SH-SY5Y (cell line): ENCODE measurements at regions not wholly inside any gene's neighbourhood (a gene's known extent, or its start where the extent isn't known, plus 50 kb on each side); places are given as distances from the start of the nearest gene placed in this dataset.

Experiments
- GATA2 ChIP-seq: IDR thresholded peaks from 2 replicates; pipeline ENCODE4 v1.6.1; 2011; ENCODE audit warnings: mild to moderate bottlenecking, low read depth, low read length
- GATA3 ChIP-seq: IDR thresholded peaks from 2 replicates; pipeline ENCODE4 v1.6.1; 2011; ENCODE audit warnings: low read depth, mild to moderate bottlenecking, low read length, moderate library complexity

DNA sequence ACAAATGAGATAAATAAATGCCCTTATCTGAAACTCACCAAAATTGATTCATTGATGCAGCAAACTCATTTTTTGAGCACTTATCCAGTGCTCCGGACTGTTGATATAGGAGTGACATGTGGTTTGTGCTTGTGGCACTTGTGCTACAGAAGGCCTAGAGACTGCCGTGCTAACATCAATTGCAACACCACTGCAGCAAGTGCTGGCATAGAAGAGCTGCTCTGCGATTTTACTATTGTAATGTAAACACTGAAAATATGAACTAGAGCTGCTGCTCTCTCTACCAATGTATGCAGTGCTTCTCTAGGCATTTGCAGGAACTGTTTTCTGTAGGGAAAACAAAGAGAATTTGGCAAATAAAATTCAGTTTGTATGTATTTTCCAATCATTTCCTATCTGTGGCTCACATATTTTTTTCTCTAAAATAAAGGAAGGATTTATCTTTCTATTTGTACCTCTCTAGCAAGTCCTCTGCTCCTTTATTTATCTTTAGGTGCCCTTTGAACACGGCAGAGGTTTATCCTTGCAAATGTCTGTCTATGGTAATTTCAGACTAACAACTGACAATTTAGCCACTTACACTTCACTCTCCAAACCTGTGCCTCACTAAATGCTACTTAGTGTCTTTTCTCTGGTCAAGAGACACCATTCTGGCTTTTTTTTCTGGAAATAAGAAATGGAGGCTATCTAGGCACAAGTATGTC is 409.5 kb upstream of the ADGRL2 start:
- TF ChIP-seq GATA3 (no peak), GATA2 (no peak)

DNA sequence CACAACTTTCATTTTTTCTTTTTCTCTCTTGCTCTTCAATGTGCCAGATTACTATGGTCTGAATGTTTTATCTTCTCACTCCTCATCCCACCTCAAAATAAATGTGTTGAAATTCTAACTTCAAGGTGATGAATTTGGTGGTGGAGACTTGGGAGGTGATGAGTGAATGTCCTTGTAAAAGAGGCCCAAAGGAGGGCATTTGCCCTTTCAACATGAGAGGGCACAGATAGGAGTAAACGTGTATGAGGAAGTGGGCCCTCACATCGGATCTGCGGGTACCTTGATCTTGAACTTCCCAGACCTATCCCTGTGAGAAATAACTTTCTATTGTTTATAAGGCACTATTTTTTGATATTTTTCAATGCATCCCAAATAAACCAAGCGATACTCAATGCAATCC is 412.3 kb upstream of the ADGRL2 start:
- TF ChIP-seq GATA3: no peak
- no peak for TF ChIP-seq GATA2

DNA sequence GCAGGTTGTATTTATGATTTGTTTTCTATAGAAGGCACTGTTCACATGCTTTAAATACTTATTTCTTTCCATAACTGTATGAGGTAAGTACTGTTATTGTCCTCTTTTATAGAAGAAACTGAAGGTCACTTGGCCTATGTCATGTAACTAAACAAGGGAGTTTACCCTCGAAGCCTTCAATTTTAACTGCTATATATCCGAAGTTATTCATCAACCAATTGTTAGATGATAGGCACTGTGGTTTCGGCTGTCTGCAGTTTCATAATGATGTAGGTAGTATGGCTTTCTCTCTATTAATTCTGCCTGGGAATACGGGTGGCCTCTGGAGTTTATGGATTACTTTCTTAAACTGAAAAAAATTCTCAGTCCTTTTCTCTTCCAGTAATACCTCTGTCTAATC is 413.3 kb upstream of the ADGRL2 start:
- TF ChIP-seq GATA3 (no peak), GATA2 (no peak)

DNA sequence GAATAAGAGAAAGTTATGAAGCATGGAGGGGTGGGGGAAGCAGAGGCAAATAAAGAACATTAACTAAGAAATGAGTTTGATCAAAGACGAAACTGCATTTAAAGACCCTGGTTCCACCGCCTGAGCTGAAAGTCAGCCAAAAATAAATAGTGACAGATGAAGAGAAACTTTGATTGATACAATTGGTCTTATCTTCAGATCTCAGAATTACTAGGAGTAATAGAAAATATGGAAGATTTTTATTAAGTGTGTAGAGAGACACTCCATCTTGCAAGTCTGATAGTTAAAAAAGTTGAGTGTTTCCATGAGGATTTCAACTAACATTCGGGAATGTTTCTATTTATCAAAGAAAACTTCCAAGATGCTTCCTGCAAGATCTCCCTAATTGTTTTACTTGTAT is 418.2 kb upstream of the ADGRL2 start:
- TF ChIP-seq GATA3 (no peak), GATA2 (no peak)

DNA sequence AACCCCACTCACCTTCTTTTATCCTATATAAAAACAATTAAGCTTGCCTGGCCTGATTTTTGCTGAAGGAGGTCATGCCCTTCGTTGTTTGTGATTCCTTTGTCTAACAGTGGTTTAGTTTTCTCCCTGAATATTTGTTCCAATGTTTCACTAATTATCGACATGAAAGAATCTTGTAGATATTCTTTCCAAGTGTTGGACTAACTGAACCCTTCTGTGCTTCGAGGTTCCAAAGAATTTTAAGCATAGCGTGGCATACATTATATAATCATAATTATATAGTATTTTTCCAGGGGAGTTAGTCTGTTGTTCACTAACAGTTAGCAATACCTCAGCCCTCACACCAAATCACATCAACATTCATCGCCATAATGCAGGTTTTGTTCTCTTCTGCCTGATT is 418.9 kb upstream of the ADGRL2 start:
- TF ChIP-seq GATA2: no peak
- TF ChIP-seq GATA3: no peak

DNA sequence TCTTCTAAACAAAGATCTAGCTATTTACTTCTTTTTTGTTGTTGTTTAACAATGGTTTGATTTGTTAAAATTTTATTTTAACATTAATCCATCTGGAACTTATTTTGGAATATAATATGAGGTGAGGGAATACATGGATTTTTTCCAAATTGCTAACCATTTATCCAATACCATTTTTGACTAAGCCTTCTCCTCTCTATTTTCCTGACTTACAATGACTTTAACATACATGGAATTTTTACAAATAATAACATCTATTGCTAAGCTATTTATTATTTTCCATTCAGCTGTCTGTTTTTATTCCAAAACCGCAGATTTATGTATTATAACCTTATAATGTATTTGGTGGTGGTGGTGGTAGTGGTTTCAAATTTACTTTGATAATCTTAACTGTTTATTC is 420.3 kb upstream of the ADGRL2 start:
- no peak for TF ChIP-seq GATA3
- no peak for TF ChIP-seq GATA2

DNA sequence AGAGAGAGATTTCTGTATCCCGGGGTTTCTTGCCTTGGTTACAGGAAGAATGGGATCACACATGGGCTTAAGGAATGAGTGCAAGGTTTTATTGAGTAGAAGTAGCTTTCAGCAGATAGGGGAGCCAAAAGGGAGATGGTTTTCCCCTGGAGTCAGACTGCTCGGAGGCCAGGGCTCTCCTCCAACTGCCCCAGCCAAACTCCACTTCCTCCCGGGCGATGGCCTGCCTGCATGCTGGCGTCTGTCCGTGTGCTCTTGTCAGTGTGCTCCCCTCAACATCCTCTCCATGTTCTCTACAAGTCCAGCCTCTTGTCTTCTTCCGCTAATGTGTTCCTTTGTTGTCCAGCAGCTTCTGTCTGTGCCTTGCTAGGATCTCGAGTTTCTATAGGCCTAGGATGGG is 421.3 kb upstream of the ADGRL2 start:
- TF ChIP-seq GATA2 (no peak), GATA3 (no peak)

DNA sequence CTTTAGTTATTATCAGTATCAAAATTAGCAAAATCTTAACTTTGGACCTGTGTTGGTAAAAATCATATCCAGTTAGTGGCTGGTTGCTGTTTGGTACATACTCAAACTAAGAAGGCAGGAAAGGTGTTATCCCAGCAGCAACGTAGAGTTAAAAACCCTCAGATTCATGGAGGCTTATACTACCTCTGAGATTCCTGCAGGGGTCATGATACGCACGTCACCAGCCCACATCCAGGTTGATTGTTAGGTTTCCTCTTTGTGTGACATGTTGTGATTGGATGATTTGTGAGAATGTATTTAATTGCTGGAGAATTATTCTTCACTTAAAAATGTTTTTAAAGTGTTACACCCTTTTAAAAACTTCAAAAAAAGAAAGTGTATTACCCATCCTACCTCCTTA is 423.3 kb upstream of the ADGRL2 start:
- TF ChIP-seq GATA2 (no peak), GATA3 (no peak)

DNA sequence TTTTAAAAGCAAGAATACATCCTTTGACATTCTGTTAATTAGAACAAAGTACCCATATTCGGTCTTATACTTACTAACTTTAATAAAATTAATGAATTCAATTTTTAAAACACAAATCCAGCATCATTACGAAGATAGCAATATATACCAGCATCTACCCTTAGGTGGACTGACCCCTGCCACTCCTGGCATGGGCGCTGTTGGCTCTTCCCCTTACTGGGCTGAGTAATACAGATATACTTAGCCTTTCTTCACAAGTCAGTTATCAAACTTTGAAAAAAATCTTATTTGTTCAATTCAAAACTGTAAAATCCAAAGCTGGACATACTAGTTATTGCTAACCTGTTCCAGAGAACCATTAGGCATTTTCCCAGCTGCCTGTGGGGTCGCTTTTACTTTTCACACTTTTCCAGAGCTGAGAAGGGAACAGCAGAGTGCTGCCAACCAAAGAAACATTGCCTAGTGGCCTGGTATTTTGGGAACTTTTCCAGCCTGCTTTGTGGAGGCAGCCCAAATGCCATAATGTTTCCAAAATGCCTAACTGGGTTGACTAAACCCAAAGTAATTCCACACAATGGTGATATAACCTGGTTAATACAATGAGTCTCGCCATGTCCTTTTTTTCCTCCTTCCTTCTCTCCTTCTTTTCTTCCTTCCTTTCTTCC is 424.7 kb upstream of the ADGRL2 start:
- TF ChIP-seq GATA3 (no peak), GATA2 (no peak)

DNA sequence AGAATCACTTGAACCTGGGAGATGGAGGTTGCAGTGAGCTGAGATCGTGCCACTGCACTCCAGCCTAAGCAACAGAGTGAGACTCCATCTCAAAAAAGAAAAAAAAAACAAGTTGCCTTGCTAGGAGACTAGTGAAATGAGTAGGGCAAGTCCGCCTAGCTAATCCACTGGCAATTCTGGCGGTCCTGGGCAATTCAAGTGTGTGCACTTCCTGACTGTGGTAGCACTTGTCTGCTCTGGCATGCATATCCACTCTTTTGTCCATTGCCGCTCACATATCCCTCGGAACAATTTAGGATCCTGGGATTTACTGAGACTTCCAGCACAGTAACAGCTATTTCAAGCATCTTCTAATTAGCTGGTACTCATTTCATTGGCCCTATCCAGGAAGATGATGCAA is 426.3 kb upstream of the ADGRL2 start:
- no peak for TF ChIP-seq GATA2
- TF ChIP-seq GATA3: no peak

DNA sequence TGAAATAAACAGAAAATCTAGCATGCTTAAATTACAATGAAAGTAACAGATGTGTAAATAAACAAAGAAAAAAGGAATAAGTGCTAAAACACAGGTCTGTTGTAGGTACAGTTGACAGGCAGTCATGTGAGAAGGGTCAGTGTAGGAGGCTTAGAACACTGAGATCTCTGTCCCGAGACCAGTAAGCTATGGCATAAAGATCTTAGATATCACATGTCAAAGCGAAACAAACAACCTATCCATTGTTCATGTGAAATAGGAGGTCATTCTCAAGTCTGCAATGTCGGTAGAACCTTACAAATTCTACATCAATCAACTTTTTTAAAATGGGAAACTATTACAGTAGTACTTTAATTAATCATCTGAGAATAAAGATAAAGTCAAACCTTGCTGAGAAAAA is 428.9 kb upstream of the ADGRL2 start:
- no peak for TF ChIP-seq GATA2

DNA sequence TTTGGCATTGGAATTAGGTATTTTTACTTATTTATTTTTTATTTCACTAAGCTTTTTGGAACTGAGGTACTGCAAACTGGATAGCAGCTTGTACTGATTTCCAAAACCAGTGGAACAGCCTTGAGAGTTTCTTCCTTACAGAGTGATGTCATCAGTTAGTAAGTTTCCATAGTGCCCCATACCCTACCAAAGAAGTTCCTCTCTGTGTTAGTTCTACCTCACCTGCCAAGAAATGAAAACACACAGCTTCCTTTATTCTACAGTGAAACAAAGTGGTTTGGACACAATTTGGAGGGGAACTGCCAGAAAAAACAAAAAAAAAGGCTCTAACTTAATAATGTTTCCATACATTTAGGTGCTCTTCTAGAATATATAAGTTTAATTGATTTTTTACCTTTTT is 430.9 kb upstream of the ADGRL2 start:
- no peak for TF ChIP-seq GATA2
- TF ChIP-seq GATA3: no peak

DNA sequence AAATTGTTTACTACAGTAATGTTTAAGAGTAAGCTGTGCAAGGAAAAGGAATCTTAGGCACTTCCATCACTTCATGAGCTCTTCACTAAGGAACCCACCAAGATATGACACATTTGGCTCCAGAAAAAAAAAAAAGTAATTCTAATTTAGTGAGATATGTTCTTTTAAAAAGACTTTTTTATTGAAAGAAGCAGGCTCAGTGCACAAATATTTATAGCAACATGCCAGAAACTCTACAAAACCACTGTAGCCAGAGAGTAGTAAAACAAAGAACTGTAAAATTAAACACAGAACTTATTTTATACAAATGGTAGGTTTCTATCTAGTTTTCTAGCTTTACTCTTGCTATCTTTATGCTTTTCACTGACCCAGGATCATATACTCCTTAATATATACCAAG is 434.6 kb upstream of the ADGRL2 start:
- TF ChIP-seq GATA2: no peak
- no peak for TF ChIP-seq GATA3

DNA sequence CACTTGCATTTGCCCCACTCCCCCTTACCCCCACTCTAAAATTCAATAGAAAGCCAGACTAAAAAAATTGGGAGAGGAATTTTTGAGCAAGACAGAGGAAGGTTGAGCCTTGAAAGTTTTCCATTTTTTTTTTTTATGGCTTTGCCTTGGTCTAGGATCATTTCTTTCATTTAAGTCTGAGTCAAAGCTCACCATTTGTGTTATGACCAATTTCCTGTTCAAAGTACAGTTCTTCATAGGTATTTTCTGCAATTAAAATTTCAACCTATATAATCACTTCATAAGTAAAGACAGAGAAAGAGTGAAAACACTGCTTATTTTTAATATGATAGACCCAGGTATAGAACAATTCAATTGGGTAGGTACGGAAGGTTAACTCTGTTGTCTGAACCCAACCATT is 436.6 kb upstream of the ADGRL2 start:
- no peak for TF ChIP-seq GATA3
- TF ChIP-seq GATA2: no peak

DNA sequence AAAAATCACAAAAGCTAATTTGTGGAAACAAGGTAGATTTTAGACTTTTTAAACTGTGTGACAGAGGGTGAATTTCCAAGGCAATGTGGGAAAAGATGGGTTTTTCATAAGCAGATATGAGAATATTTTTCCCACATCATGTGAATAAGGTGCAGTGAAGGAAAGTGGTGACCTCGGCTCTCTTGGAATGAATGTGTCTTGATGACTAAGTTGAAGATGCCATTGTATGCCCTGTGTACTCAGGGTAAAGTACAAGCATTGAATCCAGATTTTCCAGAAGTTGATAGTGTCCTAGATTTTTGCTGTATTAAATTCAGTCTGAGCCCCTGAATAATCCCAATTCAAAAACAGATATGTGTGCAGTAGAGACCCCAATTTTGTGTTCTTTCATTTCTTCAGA is 442.6 kb upstream of the ADGRL2 start:
- TF ChIP-seq GATA2: no peak
- TF ChIP-seq GATA3: no peak
